NOMO-1 treated with DMSO at 0.1 percent for 48 hours (cell line): ENCODE measurements at regions not wholly inside any gene's neighbourhood (a gene's known extent, or its start where the extent isn't known, plus 50 kb on each side); places are given as distances from the start of the nearest gene placed in this dataset.
A peak's percentile ranks its signal among the peaks of the same experiment; 100 is the strongest.

Experiments
- DNase-seq: peaks from one replicate; lab custom pipeline; 2025; ENCODE audit not compliant: unreplicated experiment; lab: John Stamatoyannopoulos, UW

DNA sequence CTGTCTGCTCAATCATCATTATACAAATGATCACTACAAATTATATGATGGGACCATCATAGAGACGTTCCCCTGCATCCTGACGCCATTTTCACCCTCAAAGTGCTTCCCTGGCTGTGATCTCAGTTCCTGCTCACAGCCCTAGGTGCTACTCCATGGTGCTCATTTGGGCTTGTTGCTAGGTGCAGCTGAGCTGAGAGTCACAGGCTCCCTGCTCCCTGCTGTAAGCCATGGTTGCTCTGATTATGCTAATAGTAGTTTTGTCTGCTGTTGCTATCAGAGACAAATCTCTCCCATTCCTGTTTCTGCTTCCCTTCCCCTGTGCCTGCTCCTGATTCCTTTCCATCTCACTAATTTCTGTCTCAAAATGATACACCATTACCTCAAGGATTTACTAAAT, 474.3 kb downstream of the METTL15 start:
- DNase-seq: no peak

DNA sequence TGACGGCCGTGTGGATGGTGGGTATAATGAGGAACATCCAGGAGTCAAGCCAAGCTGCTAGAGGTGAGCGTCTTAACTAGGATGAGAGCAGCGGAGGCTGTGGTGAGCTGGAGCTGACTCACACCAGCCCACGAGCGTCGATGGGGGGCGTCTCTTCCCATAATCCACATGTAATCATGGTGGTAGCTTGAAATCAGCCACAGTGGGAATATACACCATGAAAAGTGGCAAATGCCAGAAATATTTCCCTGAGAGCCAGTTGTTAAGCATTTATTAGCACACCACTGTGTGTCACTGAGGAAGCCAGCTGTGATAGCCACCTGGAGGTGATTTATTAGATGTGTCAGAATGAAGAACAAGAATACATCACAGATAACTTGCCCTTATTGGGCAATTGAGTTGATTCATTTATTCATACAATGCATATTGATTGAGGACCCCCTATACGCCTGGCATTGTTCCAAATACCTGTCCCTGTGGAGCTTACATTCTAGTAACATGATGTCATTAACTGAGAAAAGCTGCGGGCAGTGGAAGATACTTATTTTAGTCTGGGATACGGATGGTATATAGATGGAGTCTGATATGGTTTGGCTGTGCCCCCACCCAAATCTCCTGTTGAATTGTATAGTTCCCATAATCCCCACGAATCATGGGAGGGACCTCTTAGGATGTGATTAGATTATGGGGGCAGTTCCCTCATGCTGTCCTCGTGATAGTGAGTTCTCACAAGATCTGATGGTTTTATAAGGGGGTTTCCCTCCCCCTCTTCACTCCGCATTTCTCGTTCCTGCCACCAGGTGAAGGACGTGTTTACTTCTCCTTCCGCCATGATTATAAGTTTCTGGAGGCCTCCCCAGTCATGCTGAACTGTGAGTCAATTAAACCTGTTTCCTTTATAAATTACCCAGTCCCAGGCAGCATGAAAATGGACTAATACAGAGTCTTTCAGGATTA, 473.4 kb downstream of the METTL15 start:
- no peak for DNase-seq

GRCh38 chr11:28571371-28571770, 463.2 kb downstream of the METTL15 start:
- DNase-seq: no peak

GRCh38 chr11:28569106-28569505, 460.9 kb downstream of the METTL15 start:
- DNase-seq: no peak

- DNase-seq: no peak
Observed at GRCh38 chr11:28566339-28567089, 458.3 kb downstream of the METTL15 start.

DNA sequence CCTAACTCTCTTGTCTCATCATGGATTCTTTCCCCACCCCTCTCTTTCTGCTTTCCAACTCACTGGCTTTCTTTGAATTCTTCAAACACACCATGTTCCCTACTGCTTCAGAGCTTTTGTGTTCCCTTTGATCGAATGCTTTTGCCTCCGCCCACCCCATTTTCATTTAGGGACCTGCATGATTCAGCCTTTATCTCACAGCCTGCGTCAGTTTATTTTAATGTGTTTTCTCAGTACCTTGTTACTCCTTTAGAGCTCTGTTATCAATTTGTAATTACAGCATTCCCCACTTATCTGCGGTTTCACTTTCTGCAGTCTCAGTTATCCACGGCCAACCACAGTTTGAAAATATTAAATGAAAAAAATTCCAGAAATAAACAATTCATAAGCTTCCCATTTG, 451.3 kb downstream of the METTL15 start:
- DNase-seq: no peak

- DNase-seq: no peak
Observed at GRCh38 chr11:28547321-28547741, 439.1 kb downstream of the METTL15 start.

DNA sequence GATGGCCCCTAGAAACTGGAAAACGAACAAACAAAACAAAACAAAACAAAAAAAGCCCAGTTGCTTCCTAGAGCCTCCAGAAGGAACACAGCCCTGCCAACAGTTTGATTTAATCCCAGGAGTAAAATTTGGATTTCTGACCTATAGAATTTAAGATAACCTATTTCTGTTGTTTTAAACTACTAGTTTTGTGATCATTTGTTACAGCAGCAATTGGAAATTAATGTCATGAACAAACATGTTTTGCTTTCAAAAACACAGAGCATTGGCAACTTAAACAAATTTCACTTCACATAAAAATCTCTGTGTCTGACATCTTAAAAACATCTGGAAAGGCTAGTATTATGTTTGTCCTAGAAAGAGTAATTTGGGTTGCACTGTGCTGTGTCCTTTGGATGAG, 437.3 kb downstream of the METTL15 start:
- DNase-seq: no peak

- DNase-seq: no peak
Observed at GRCh38 chr11:28542561-28542960, 434.4 kb downstream of the METTL15 start.

DNA sequence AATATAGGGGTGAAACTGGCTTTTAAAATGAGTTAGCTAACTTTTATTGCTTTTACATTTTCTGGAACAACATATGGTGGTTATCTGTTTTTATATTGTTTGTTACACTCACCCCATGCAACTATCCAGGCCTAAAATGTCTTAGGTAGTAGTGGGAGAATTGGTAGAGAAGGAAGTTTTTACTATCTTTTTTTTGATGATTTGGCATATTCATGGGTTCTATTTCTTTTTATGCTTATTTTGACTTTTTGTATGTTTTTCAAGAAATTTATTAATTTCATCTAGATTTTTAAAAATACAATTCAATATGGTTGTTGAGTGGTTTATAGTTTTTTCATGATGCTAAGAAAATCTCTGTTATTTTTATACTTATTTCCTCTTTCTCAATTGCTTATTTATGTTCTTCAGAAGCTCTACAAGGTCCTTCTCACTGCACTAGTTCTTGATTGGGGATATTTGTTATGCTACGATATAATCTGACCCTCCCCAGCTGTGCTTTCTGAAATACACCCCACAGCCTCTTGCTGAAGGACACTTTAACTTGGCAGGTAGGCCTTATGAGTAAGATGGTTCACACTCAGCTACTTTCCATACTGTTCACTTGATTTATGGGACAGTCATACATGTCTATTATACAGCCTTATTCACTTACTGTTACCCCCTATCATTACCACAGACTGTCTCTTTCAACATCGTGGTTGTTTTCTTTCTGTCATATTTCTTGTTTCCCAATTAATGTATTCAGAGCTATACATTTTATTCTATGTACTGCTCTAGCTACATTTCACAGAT, 431.2 kb downstream of the METTL15 start:
- no peak for DNase-seq

- no peak for DNase-seq
Observed at GRCh38 chr11:28537822-28538221, 429.6 kb downstream of the METTL15 start.

DNA sequence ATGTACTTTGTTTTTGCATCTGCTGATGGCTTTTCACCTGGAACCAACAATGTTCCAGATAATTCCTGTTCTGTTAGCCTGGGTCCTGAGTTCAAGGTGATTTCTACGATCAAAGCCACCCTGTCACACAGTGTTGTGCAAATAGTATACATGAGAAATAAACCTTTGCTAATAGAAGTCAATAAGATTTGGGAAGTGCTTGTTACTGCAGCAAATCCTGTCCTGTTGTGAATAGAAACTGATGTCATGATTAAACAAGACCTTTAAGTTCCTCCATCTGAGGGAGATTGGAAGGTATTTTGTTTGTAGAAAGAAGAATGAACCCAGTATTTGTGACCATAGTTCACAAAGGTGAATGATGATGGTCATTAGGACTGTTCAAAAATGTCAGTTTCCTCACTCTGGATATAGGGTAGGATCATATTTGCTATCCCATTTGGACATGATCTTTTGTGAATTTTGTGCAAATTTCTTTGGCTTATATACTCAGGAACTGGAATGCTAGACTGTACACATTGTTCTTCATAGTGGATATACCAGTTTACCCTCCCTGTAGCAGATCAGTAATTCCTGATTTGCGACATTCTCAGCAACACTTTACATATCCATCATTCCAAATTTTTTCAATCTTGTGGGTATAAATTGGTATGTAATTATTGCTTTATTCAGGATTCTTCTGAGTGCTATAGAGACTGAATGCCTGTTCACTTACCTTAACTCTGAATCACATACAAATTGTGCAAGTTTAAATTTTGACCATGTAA, 428.5 kb downstream of the METTL15 start:
- DNase-seq: no peak

- no peak for DNase-seq
Observed at GRCh38 chr11:28535677-28536076, 427.5 kb downstream of the METTL15 start.

DNA sequence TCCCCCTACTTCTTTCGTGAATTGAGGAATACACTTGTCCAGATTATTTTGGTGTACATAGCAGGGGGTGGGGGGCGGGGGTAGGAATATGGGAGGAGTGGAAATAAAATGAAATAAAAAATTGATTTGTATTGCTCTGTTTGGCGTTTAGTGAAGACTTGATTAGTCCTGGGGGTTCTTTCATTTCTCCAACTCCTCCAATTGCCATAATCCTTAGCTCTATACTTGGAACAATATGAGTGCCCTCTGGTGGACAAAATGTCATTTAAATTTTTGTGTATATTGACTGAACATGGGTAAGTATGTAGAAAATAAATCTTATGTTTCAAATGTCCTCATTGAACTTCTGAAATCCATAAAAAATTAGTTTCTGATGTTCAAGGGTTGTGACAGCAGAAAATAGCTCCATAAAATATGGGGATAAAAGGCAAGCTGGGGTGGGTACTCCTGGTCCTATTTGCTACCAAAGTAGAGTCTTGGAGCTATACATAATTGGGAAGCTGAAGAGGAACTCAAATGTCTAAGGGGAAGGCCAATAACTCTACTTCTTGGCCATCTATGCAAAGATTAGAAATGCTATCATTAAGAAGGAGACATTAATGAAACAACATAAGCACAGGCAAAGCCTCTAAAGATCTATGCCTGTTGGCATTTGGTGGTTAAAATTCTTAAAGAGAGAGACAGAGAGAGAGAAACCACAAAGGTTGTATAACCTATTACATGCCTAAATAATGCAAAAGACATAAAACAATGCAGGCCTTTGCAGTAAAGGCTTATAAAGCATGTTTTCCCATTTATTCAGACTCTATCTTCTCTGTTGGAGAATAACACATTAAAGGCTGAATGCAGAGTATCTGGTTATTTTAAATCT, 421.6 kb downstream of the METTL15 start:
- peak; percentile 12 for DNase-seq

DNA sequence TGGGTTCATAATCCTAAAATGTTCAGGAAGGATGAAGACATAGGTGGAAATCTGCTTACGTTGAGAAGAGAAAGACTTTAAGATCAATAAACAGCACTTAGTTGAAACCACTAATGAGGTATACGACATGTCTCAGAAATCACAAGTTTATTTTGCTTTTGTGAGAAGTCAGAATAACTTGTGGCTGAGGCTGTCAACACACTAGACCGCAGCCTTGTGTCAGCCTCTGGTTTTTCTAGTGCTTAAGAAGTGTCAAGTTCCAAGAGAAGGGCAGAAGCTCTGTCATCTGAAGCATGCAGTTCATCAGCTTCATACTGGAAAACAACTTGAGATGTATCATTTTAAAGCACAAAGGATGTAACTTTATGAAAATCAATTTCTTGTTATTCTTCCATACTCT, 420.9 kb downstream of the METTL15 start:
- no peak for DNase-seq

DNA sequence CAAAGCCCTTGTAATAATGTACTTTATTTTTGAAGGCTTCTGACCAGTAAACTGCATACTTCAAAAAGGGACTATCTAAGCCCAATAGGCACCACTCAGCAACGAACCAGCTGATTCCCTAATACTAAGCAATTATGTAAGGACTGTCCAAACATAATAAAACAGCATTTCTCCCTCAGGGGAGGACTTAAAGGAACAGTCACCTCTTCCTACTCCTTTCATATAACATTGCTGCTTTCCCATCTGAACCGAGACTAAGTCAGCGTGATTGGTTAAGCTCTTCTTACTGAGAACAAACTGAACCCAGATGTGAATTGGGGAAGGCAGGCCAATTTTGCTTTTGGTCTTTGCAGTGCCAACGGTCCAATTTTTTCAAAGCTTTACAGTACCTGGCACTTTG, 420.0 kb downstream of the METTL15 start:
- DNase-seq: no peak

GRCh38 chr11:28526406-28526751, 418.2 kb downstream of the METTL15 start:
- no peak for DNase-seq

- DNase-seq: no peak
Observed at GRCh38 chr11:28525636-28526405, 417.6 kb downstream of the METTL15 start.

GRCh38 chr11:28524098-28524497, 415.9 kb downstream of the METTL15 start:
- no peak for DNase-seq
